HG03066 (cell line): ENCODE measurements at regions not wholly inside any gene's neighbourhood (a gene's known extent, or its start where the extent isn't known, plus 50 kb on each side); places are given as distances from the start of the nearest gene placed in this dataset.

ENCODE experiments used
- ATAC-seq: cut with Tn5 transposase; IDR thresholded peaks from one replicate; pipeline ENCODE4 v1.9.1; 2021; ENCODE audit warnings: low read depth; ENCODE audit not compliant: unreplicated experiment

- no peak for ATAC-seq
Measured at GRCh38 chr2:2709431-2709770, 378.3 kb upstream of the MYT1L start.

- no peak for ATAC-seq
Measured at GRCh38 chr2:2708575-2709430, 377.7 kb upstream of the MYT1L start.

- ATAC-seq, result no peak
Measured at GRCh38 chr2:2707206-2707991, 376.3 kb upstream of the MYT1L start.

- no peak for ATAC-seq
Measured at GRCh38 chr2:2706306-2706705, 375.2 kb upstream of the MYT1L start.

GRCh38 chr2:2705871-2706270 is 374.8 kb upstream of the MYT1L start:
- ATAC-seq, result no peak

- no peak for ATAC-seq
Measured at GRCh38 chr2:2704428-2705090, 373.5 kb upstream of the MYT1L start.

- no peak for ATAC-seq
Measured at GRCh38 chr2:2703762-2704427, 372.8 kb upstream of the MYT1L start.

GRCh38 chr2:2703172-2703571 is 372.1 kb upstream of the MYT1L start:
- ATAC-seq, result no peak

GRCh38 chr2:2702385-2702784 is 371.3 kb upstream of the MYT1L start:
- ATAC-seq, result no peak

- no peak for ATAC-seq
Measured at GRCh38 chr2:2701813-2702212, 370.7 kb upstream of the MYT1L start.

GRCh38 chr2:2701176-2701781 is 370.2 kb upstream of the MYT1L start:
- no peak for ATAC-seq

- ATAC-seq, result no peak
Measured at GRCh38 chr2:2699121-2699505, 368.0 kb upstream of the MYT1L start.

- ATAC-seq, result no peak
Measured at GRCh38 chr2:2698182-2699120, 367.4 kb upstream of the MYT1L start.

GRCh38 chr2:2696733-2697455 is 365.8 kb upstream of the MYT1L start:
- no peak for ATAC-seq

- no peak for ATAC-seq
Measured at GRCh38 chr2:2696325-2696724, 365.2 kb upstream of the MYT1L start.

- ATAC-seq, result no peak
Measured at GRCh38 chr2:2694746-2695145, 363.7 kb upstream of the MYT1L start.

GRCh38 chr2:2692599-2693389 is 361.7 kb upstream of the MYT1L start:
- ATAC-seq, result no peak

- ATAC-seq, result no peak
Measured at GRCh38 chr2:2691419-2691818, 360.3 kb upstream of the MYT1L start.
